K562 (cell line): ENCODE measurements at regions not wholly inside any gene's neighbourhood (a gene's known extent, or its start where the extent isn't known, plus 50 kb on each side); places are given as distances from the start of the nearest gene placed in this dataset.

Source experiments
- BCOR ChIP-seq: fragments of 450-650 bp; IDR thresholded peaks from 2 replicates; pipeline ENCODE4 v1.6.1; 2016
- BDP1 ChIP-seq: IDR thresholded peaks from 3 replicates; pipeline ENCODE4 v1.6.1; 2011; ENCODE audit not compliant: insufficient read length, insufficient read depth
- FOS ChIP-seq: IDR thresholded peaks from 3 replicates; pipeline ENCODE4 v1.6.1; 2011; ENCODE audit not compliant: insufficient read length; ENCODE audit errors: extremely low read depth
- HDAC6 ChIP-seq: IDR thresholded peaks from 2 replicates; pipeline ENCODE4 v1.6.1; 2012; ENCODE audit warnings: low read depth, mild to moderate bottlenecking, control low read depth, inconsistent platforms, low read length, moderate library complexity
- IRF2 ChIP-seq: sonication (generic); formaldehyde crosslinking; IDR thresholded peaks from 2 replicates; pipeline ENCODE4 v1.8.1; 2022; ENCODE audit warnings: mild to moderate bottlenecking, missing genetic modification reagents
- NCOA2 ChIP-seq, 2 experiments: fragments of 450-650 bp; IDR thresholded peaks; 2 replicates each; pipeline ENCODE4 v1.6.1; 2018; ENCODE audit warnings: mild to moderate bottlenecking in 2 of 2, moderate library complexity in 1 of 2; ENCODE audit not compliant: partially characterized antibody in 2 of 2
- NRF1 ChIP-seq, 2 experiments: fragments of 450-650 bp; IDR thresholded peaks in 1 of 2; conservative IDR thresholded peaks in 1 of 2; 2 replicates each; pipeline ENCODE4 v1.6.1; 2014; ENCODE audit warnings: mild to moderate bottlenecking in 2 of 2
- TBL1XR1 ChIP-seq, 2 experiments: IDR thresholded peaks; 2 replicates each; pipeline ENCODE4 v1.6.1; 2012; ENCODE audit warnings: improper control_type of control experiment in 2 of 2, low read length in 2 of 2, mild to moderate bottlenecking in 1 of 2
- TRIM28 ChIP-seq: fragments of 450-650 bp; IDR thresholded peaks from 2 replicates; pipeline ENCODE4 v1.6.1; 2017
- YBX1 ChIP-seq: fragments of 450-650 bp; IDR thresholded peaks from 2 replicates; pipeline ENCODE4 v1.7.1; 2016; ENCODE audit warnings: mild to moderate bottlenecking
- ZFP30 ChIP-seq: fragments of 250-450 bp; sonication (Bioruptor Pico); IDR thresholded peaks from 2 replicates; pipeline ENCODE4 v1.8.0; 2022; ENCODE audit warnings: moderate library complexity, mild to moderate bottlenecking, inconsistent platforms, borderline replicate concordance
- TF ChIP-seq, protein P1 (sequence below), 3 experiments: IDR thresholded peaks in 2 of 3; conservative IDR thresholded peaks in 1 of 3; 2 replicates each; pipeline ENCODE4 v1.5.1; 2011 to 2012; ENCODE audit warnings: low read length in 3 of 3, mild to moderate bottlenecking in 3 of 3, control low read depth in 2 of 3, improper control_type of control experiment in 1 of 3, inconsistent platforms in 1 of 3, low read depth in 1 of 3, mixed read lengths in 1 of 3, moderate library complexity in 1 of 3; ENCODE audit not compliant: insufficient read depth in 2 of 3

DNA sequence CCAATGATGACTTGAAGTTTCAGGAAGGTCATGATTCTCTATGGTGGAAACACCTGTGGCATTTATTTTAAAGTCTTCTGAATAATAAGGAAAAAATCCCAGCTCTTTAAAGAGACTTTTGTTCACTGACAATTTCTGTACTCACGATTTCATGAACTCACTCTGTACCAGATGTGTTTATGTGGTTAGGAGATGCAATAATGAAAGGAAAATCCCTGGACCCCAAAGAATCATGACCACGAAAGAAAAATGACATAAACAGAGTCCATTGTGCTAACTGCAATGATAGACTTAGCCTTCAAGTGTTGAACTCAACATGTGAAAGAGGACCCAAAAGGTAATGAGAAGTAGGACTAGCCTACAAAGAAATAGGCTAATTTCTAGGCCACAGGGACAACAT lies 947.5 kb downstream of the CDH11 start:
- no peak for TF ChIP-seq YBX1
- TF ChIP-seq TBL1XR1 (IDR thresholded peaks at IDR 0.05; ENCODE audit: low read length in 2 of 2), result no peak
- no peak for TF ChIP-seq NCOA2 (IDR thresholded peaks at IDR 0.05; ENCODE audit: partially characterized antibody in 2 of 2)
- TF ChIP-seq, protein P1, sequence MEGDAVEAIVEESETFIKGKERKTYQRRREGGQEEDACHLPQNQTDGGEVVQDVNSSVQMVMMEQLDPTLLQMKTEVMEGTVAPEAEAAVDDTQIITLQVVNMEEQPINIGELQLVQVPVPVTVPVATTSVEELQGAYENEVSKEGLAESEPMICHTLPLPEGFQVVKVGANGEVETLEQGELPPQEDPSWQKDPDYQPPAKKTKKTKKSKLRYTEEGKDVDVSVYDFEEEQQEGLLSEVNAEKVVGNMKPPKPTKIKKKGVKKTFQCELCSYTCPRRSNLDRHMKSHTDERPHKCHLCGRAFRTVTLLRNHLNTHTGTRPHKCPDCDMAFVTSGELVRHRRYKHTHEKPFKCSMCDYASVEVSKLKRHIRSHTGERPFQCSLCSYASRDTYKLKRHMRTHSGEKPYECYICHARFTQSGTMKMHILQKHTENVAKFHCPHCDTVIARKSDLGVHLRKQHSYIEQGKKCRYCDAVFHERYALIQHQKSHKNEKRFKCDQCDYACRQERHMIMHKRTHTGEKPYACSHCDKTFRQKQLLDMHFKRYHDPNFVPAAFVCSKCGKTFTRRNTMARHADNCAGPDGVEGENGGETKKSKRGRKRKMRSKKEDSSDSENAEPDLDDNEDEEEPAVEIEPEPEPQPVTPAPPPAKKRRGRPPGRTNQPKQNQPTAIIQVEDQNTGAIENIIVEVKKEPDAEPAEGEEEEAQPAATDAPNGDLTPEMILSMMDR (IDR thresholded peaks at IDR 0.05 in 2 of 3, conservative IDR thresholded peaks at IDR 0.05 in 1 of 3; ENCODE audit: insufficient read depth in 2 of 3, low read depth in 1 of 3, low read length in 3 of 3), result no peak
- no peak for TF ChIP-seq IRF2 (CRISPR knock-in tag)
- no peak for TF ChIP-seq NRF1 (conservative IDR thresholded peaks at IDR 0.05 in 1 of 2, IDR thresholded peaks at IDR 0.05 in 1 of 2)
- TF ChIP-seq ZFP30 (CRISPR knock-in tag), result no peak
- no peak for TF ChIP-seq TRIM28
- TF ChIP-seq FOS, result no peak
- TF ChIP-seq BCOR, result no peak
- no peak for TF ChIP-seq HDAC6
- no peak for TF ChIP-seq BDP1
